HG03558 (cell line): ENCODE measurements at regions not wholly inside any gene's neighbourhood (a gene's known extent, or its start where the extent isn't known, plus 50 kb on each side); places are given as distances from the start of the nearest gene placed in this dataset.

Experiments
- ATAC-seq: cut with Tn5 transposase; IDR thresholded peaks from one replicate; pipeline ENCODE4 v1.9.1; 2021; ENCODE audit warnings: moderate number of reproducible peaks; ENCODE audit not compliant: unreplicated experiment; ENCODE audit errors: extremely low read depth

DNA sequence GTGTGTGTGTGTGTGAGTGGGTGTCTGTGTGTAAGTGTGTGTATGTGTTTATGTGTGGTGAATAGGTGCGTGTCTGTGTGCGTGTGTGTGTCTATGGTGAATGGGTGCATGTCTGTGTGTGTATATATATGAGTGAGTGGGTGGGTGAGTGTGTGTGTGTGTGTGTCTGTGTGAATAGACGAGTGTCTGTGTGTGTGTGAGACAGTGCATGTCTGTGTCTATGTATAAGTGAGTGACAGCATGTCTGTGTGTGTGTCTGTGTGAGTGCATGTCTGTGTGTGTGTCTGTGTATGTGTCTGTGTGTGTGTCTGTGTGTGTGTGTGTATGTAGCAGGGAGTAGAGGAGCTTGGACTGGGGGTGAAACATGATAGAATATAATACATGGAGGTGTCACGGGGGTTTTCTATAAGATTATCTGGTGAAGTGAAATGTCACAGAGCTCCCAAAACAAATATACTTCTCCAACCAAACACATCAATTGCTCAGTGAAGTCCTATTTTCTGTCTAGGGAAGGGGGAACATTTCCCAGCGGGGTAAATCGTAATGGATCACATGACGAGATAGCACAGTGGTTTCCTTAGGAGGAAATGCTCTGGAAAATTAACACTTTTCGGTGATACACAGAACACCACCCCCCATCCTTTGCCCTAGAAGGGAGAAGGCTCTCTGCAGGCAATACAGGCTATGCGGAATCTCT is 723.3 kb upstream of the CELF2 start:
- ATAC-seq, result no peak

DNA sequence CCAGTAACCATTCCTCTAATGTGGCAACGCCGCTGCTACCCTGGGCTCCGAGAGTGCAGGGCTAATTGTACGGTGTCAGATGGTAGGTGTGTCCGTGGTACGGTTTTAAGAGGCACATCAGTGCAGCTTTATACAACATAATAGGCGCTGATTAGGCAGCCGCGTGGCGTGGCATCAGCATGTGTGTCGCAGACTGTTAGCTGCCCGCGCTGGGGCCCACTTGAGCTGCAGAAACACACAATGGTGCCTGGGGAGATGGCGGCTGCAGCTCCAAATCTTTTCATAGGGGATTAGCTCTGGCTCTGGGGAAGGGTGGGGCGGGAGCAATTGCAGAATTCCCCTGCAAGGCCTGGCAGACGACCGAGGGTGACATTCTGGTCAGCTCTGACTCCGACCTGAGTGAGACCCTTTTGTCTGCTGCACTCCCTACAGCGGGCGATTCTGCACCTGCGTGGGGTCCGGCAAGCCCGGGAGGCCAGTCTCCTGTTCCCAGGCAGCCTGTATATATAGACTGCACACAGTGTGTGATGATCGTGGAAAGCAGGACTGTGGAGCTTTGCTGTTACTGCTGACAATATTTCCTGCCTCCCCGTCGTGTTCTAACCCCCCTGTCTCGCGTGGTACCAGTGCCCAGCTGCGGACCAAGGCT is 722.7 kb upstream of the CELF2 start:
- no peak for ATAC-seq

DNA sequence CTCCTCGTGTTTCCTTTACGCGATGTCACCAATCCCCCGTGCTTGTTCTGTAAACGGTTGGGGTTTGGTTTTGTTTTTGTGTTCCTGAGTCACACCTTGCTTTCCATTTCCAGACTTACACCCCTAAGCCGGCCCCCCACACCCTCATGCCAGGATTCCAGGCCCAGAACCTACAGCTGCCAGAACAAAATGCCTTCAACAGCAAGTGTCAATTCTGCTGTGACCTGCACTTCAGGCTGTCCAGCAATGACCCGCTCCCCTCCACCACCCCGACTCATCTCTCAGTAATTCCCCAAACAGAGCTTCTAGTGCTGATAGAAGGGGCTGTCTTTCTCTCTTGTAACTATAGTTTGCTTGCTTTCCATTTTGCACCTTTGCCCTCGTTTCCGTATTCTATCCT is 722.1 kb upstream of the CELF2 start:
- ATAC-seq, result no peak

DNA sequence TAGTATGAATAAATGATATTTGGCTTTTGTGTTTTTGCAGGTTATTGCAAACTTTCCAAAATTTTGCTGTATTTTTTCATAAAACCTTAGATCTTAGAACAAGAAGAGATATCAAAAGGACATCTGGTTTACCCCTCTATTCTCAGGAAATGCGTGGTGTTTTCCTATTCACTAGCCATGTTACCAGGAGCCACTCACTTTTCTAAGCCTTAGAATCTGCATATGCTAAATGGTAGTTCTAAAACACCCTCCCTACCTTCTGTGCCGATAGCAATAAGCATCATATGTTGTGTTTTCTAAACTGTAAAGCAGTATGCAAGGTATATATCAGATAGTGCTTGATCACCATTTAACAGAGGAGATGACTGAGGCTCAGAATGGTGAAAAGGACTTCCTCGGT is 715.0 kb upstream of the CELF2 start:
- no peak for ATAC-seq

DNA sequence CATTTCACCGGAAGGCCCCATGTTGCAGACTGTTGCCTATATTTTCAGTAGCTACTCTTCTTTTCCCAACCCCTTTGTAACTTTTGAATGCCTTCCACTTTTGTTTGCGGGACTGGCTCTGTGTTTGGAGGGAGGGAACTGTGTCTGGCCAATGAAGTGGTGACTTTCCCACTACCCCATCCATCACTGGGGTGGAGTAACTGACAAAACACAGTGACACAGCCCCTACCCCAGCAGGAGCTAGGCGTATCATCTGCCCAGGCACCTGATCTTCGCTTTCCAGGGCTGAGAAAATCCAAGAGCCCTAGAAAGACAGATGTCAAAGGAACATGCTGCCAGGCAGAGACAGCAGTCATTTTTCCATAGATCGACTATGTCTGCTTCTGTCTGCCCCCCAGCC is 710.6 kb upstream of the CELF2 start:
- ATAC-seq, result no peak

DNA sequence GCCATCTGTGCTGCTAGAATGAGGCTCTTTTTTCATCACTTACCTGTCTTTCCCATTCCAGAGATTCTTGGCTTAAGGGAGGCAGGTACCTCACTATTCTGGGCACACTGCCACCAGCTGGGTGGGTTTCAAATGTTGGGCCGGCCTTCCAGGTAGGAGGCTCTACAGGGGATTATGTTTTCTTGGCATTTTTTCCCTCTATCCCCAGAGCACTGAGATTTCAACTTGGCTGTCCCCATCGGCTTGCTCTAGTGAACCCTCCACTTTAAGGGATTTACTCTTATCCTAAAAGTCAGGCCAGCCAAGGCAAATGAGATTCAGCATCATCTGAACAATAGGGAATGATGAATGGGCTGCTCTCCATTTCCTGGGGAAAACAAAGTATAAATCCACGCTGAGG is 710.1 kb upstream of the CELF2 start:
- no peak for ATAC-seq

DNA sequence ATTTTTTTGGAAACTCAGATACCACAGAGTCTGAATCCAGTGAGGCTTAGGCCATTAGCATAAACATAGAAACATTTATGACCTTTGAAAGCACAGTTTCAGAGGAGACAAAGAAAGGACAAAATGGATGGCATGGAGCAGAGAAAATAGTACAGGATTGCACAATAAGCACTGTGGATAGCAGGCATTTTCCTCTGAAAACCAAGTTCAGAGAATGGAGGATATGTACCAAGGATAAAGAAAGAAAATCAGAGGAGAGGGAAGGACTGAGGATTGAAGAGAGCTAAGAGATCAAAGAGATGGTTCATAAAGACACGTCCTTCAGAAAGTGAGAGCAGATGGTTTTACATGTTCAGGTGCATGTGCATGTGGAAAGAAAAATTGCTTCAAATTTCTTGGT is 707.2 kb upstream of the CELF2 start:
- no peak for ATAC-seq

DNA sequence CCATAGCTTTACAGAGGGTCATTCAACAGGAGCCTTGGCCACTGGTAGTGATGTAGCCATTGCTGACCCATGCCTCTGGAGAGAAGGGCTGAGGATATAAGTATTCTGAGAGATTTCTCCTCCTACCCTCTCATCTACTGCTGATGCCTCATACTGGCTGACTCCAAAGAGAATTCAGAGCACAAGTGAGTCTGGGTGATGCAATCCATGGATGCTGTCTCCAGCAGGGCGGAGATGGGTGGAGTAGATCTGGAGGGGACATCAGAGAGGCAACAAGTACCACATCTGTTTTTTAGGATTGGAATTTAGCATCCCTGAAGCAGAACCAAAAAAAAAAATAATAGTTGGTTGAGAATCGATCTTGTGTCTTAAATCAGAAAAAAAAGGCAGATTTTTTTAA is 705.7 kb upstream of the CELF2 start:
- ATAC-seq, result no peak

DNA sequence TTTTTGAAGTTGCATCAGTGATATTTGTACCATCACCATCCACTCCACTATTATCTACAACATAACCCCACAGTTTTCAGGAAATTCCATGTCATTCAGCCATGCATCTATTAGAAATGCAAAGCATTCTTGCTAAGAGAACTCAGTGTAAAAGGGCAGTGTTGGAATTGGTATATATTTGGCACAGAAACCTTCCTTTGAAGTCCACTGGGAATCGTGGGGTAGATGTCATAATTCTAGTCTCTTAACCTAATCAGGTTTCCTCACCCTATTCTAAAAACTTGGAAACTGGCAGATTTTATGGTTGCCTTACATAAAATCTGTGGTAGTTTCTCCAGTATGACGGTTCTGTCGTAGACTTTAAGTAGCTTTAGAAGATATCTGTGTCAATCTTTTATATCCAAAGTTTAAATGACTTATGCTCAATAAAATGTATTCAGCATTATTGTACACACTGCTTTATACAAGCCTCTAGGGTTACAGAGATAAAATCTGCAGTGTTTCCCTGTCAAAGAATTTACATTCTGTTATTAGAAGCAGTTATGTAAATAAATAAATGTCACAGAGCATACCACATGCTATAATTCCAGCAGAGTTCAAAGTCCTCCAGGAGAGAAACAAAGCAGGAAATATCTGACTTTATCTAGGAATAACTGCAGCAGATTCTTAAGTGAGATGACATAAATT is 704.4 kb upstream of the CELF2 start:
- no peak for ATAC-seq

DNA sequence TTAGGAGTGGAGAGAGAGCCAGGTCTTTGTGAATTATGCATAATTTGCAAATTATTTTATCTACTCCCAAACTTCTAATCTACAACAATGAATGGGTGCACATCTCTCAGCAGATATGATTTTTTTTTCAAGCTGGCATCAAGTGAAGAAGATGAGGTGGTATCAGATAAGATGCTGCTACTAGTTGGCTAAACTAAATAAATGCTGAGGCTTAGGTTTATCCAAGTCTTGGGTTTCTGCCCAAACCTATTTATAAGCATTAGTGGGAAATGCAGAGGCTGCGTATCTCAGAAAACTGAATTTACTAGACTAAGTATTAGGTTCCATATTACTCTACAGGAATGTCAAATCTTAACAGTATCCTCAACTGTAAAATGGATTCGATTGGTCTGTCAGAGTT is 703.0 kb upstream of the CELF2 start:
- no peak for ATAC-seq

DNA sequence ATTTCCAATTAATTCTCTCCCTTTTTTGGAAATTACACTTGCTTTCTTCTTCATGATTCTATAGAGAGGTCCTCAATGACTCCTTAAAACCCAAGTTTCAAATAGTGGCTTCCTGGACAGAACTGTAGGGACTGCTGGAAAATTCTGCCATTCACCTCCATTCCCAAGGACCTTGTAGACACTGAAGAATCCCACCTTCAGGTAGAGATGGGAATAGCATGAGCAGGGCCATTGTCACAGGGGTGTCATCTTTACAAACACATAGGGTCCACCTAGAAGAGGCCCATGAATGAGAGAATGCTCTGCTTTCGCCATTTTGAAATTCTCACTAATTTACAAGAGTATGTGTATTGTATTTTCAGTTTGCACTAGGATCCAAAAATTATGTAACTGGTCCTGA is 701.7 kb upstream of the CELF2 start:
- no peak for ATAC-seq

DNA sequence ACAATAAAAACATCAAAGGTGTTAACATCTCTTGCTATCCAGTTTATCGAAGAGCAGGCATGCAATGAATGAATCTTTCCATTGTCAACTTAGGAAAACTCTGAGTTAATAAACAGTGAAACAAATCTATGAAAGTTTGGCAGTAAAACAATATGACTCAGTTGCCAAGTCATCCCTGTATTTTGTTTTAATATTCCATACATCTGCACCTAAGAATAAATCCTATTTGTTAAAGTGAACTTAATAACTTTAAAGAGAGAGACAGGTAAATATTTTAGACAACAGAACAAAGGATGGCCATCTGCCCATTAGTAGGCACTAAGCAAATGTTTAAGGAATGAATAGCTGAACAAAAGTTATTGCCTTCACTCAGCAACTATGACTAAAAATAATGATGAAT is 700.5 kb upstream of the CELF2 start:
- ATAC-seq, result no peak

DNA sequence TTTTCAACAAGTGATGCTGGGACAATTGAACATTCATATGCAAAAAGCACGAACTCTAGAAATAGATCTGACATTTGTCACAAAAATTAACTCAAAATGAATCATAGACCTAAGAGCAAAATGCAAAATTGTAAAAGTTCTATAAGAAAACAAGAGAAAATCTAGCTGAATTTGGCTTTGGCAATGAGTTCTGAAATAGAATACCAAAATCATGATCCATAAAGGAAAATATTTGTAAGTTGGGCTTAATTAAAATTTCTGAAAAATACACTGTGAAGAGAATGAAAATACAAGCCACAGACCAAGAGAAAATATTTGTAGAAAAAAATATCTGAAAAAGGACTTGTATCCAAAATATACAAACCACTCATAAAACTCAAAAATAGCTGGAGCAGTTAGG is 698.8 kb upstream of the CELF2 start:
- no peak for ATAC-seq

DNA sequence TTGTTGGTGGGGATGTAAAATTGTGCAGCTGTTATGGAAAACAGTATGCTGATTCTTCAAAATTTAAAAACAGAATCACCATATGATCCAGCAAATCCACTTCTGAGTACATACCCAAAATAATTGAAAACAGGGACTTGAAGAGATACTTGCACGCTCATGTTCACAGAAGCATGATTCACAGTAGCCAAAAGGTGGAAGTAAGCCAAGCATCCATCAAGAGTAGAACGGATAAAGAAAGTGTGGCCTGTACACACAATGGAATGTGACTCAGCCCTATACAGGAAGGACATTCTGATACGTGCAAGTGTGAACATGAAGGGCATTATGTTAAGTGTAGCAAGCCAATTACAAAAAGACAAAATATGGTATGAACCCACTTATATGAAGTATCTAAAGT is 696.7 kb upstream of the CELF2 start:
- no peak for ATAC-seq

DNA sequence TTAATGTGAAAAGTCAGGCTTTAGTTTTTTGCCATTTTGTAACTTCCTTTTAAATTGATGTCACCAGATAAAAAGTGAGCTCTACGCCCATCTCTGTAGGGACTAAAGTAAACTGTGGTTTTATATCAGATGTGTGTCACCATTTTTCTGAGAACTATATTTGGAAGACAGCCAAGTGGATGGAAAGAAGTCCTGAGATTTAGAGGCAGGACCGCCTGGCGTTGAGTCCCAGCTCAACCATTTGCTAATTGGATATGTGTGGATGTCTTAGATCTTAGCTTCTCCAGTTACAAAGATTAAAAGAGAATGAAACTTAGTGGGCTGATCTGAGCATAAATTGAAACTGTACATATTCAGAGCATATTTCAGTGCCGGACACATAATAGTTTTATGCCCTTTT is 691.6 kb upstream of the CELF2 start:
- no peak for ATAC-seq

DNA sequence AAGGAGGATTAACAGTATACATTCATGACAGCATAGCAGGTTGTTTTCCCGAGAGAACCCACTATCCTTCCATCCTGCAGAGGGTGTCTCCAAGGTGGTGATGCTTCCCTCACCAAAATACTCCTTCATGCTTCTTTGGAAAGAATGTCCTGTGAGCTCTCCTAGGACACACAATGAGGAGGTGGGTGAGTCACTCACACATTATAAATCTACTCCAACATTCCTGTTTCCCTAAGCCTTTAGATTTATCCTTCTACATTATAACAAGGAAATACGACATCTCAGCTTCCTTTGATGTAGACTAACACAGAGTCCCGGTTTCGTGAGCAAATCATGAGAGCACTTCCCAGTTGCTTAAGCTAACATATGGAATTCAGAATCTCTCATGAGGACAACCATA is 689.7 kb upstream of the CELF2 start:
- no peak for ATAC-seq

DNA sequence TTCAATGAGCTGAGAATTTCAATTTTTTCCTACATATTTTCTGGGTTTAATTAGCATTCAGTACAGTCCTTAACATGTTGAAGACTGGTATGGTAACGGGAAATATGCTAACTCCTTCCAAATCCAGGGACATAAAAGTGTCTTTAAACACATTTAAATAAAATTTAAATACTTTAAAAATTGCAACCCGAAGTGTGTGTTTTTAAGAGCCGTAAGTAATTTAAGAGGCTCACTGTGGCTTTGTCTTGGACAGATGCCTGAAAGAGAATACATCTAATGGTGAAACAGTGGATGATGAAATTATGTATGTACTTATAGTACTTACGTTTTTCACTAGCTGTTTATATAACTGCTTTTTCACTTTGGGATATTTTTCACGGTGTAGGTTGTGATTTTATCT is 687.3 kb upstream of the CELF2 start:
- no peak for ATAC-seq

DNA sequence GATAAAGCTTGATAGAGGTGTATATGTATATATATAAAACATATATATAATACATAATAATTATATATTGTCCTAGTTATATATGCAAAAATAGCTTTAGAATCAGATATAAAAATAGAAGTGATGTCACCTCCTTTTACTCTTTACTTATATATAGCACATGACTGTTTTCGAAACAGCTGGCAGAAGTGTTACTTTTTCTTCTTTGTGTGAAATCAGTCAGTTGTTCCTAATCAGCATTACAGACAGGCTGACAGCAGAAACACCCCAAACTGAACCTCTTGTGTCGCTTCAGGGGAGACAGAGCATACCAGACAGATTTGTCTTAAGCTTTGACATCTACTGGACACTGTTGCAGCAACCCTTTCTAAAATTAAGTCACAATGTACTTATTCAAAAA is 684.9 kb upstream of the CELF2 start:
- no peak for ATAC-seq

DNA sequence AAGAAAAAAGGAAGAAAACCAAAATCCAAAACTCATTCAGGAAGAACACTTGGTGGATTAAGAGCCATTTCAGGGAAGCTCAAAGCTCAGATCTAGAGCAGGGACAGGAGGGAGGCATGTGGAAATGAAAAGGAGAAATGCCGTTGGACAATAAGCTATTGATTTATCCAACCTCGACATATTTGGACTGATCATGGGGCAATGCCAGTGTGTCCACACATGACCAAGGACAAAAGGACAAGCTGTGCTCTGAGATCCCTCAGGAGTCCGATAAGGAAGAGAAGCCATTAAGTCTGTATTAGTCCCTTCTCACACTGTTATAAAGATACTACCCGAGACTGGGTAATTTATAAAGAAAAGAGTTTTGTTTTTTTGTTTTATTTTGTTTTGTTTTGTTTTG is 684.0 kb upstream of the CELF2 start:
- ATAC-seq, result no peak

DNA sequence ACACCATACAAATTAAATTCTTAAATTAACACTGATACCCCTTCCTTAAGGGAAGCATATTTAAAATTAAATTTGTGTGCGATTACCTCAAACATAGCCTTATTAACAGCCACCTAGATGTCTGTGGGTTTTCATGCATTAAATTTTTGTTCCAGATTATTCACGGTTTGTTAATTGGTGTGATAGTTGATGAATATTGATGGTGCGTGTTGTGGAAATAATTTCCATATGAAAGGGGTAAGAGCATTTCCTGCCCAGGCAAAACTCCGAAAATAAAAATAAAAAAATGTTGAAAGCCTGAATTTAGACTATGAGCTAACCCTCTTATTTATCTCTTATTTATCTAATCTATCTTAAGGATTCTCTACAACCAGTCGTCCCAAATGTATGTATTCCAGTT is 679.3 kb upstream of the CELF2 start:
- no peak for ATAC-seq

DNA sequence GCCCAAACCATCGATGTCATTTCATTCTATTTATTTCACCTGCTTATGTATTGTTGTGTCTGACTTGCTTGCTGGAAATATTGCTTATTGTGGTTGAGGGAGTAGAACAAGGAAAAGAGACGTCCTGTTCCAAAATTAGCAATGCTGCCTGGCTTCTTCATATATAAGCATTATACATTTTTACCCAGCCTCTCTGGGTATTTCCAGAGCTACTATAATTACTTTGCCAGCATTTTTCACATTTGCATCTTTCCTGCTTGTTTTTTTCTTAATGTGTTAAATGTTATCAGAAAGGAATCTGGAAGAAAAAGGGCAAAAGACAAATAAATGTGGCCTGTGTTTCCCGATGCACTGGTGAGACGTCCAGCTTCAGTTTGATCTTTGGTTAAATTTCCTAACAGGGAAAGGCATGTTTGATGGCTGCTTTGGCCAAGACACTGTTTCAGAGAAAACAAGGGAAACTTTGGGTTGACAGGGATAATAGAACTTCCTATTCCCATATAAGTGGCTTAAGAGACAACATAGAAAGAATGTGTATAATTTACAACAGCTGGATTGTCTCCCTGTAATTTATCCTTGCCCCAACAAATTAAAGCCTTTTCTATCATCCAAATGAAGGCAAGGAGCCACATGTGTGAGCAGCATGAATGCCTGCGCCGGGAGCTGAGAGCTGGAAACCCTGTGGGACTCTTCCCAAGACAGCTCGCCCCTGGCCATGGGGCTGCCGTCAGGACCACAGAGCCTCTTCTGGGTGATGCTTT is 671.1 kb upstream of the CELF2 start:
- ATAC-seq, result no peak
